ENCODE measurements at regions not wholly inside any gene's neighbourhood (a gene's known extent, or its start where the extent isn't known, plus 50 kb on each side); places are given as distances from the start of the nearest gene placed in this dataset.
"Not testable (repeated sequence)": the region's sequence is repeated elsewhere in the genome, so short reads cannot be mapped to it uniquely, and the experiment has no call there.

DNA sequence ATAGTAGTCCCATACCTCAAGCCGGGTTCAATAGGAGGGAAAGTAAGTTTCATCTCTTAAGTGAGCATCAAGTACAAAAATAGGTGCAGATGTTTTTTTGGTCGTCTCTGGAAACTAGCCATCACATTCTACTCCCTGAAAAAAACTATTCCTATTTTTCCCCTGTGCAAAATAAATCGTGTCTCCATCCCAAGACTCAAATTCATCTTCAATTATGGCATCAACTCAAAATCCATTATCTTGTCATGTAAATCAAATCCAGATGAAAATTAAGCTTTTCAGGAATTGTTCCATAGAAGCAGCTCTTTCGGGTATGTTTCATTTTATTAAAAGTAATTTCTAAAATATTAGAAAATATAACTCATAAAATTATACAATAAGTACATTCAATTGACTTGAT is 1368.4 kb downstream of the GRIK2 start:
- DNase-seq, result no peak
- no peaks in the 10 kb centered on the region for H3K36me3 ChIP-seq
- H3K9me3 ChIP-seq, result no peaks in the 10 kb centered on the region
- H3K27me3 ChIP-seq, result no peaks in the 10 kb centered on the region
- WGBS, 2 donors, result 83 to 84% methylated on average over 4 of the region's 4 CpGs
- H3K4me1 ChIP-seq, result no peaks in the 10 kb centered on the region
- intact Hi-C loops (cut with DNase I), result no loop called here
- no peak overlapping the region for H3K4me3 ChIP-seq
- H3K27ac ChIP-seq, result no peak overlapping the region
- TF ChIP-seq POLR2AphosphoS5 (IDR thresholded peaks at IDR 0.05) (no peak), POLR2A (IDR thresholded peaks at IDR 0.05) (no peak), CTCF (IDR thresholded peaks at IDR 0.05) (no peak), EP300 (IDR thresholded peaks at IDR 0.05) (no peak)

- Histone ChIP-seq H3K9me3 (no peaks in the 10 kb centered on the region), H3K27ac (no peak overlapping the region), H3K4me3 (no peak overlapping the region), H3K27me3 (no peaks in the 10 kb centered on the region), H3K36me3 (no peaks in the 10 kb centered on the region), H3K4me1 (no peaks in the 10 kb centered on the region)
- TF ChIP-seq POLR2AphosphoS5 (IDR thresholded peaks at IDR 0.05) (no peak), EP300 (IDR thresholded peaks at IDR 0.05) (no peak), POLR2A (IDR thresholded peaks at IDR 0.05) (no peak), CTCF (IDR thresholded peaks at IDR 0.05) (no peak)
- WGBS, 2 donors, result 95% methylated on average over 2 of the region's 2 CpGs
- DNase-seq, result no peak
- intact Hi-C loops (cut with DNase I), result no loop called here
Measured at GRCh38 chr6:102759415-102759814, 1365.9 kb downstream of the GRIK2 start.

- H3K9me3 ChIP-seq; H3K4me1 ChIP-seq; DNase-seq; intact Hi-C loops (cut with DNase I); H3K4me3 ChIP-seq; H3K36me3 ChIP-seq; H3K27me3 ChIP-seq; H3K27ac ChIP-seq: not testable (repeated sequence)
- WGBS, 2 donors, result 91 to 95% methylated on average over 19 of the region's 19 CpGs
Measured at GRCh38 chr6:102758536-102758935, 1365.0 kb downstream of the GRIK2 start.

DNA sequence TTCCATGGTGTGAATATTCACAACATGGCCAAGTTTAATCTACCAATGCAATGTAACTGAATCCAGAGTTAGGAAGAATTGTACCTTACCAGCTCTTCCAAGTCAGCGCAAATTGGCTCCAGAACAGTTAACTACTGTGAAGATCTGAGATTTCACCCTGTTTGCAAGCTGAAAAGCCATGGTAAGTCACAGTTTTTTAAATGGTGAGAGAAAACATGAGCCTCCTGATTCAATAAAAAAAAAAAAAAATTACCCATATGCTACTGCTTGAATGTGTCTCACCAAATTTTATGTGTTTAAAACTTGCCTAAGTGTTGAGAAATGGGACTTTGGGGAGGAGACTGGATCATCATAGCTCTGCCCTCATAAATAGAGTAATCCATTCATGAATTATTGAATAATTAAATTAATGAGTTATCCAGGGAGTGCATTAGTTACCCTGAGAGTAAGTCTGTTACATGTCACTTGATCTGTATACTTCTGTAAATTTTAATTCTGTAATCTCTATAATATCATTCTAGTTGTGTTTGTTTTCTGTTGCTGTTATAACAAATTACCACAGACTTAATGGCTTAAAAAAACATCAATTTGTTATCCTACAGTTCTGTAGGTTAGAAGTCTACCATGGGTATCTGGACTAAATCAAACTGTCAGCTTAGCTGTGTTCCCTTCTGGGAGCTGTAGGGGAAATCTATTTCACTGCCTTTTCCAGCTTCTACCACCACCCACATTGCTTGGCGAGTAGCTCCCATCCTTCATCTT is 1355.9 kb downstream of the GRIK2 start:
- TF ChIP-seq CTCF (IDR thresholded peaks at IDR 0.05), result no peak
- TF ChIP-seq POLR2A (IDR thresholded peaks at IDR 0.05), result no peak
- no peak for TF ChIP-seq EP300 (IDR thresholded peaks at IDR 0.05)
- TF ChIP-seq POLR2AphosphoS5 (IDR thresholded peaks at IDR 0.05), result no peak

DNA sequence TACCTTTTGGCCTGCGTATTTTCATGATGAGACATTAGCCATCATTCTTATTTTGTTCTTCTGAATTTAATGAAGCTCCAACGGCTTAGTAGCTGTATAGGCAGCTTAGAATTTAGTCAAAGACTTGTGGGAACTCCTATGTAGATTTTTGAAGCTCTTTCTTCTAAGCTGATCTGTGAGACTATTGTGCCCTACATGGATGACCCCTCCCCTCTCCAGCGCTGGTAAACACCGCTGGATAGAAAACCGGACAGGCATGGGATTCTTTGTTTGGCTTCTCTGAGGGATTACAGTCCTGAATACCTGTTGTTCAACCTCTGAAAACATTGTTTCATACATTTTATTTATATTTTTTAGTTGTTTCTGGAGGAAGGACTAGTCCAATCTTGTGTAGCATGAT is 1353.4 kb downstream of the GRIK2 start:
- H3K36me3 ChIP-seq, result no peaks in the 10 kb centered on the region
- TF ChIP-seq POLR2AphosphoS5 (IDR thresholded peaks at IDR 0.05), result no peak
- TF ChIP-seq EP300 (IDR thresholded peaks at IDR 0.05), result no peak
- TF ChIP-seq CTCF (IDR thresholded peaks at IDR 0.05), result no peak
- TF ChIP-seq POLR2A (IDR thresholded peaks at IDR 0.05), result no peak
- H3K9me3 ChIP-seq, result no peaks in the 10 kb centered on the region
- DNase-seq, result no peak
- no peak overlapping the region for H3K27ac ChIP-seq
- H3K4me3 ChIP-seq, result no peak overlapping the region
- H3K4me1 ChIP-seq, result no peaks in the 10 kb centered on the region
- intact Hi-C loops (cut with DNase I), result no loop called here
- no peaks in the 10 kb centered on the region for H3K27me3 ChIP-seq
- 63 to 72% methylated on average over 5 of the region's 5 CpGs for WGBS, 2 donors

More for the DNA sequence above, 1355.9 kb downstream of the GRIK2 start:
- 81 to 87% methylated on average over 2 of the region's 2 CpGs for WGBS, 2 donors
- Histone ChIP-seq H3K36me3 (no peaks in the 10 kb centered on the region), H3K4me3 (no peak overlapping the region), H3K9me3 (no peaks in the 10 kb centered on the region), H3K4me1 (no peaks in the 10 kb centered on the region), H3K27ac (no peak overlapping the region), H3K27me3 (no peaks in the 10 kb centered on the region)
- no peak for DNase-seq
- intact Hi-C loops (cut with DNase I), result no loop called here
